AG04450 (cell line): ENCODE measurements at regions not wholly inside any gene's neighbourhood (a gene's known extent, or its start where the extent isn't known, plus 50 kb on each side); places are given as distances from the start of the nearest gene placed in this dataset.

Experiments
- CTCF ChIA-PET: fragments of 300-600, 350-600 bp; formaldehyde crosslinking; extraction: SDS; loops from one replicate; lab custom pipeline; 2022; ENCODE audit warnings: antibody characterized with exemption, inconsistent platforms; lab: Charles Lee
- POLR2A ChIA-PET: fragments of 350-600 bp; formaldehyde crosslinking; extraction: SDS; loops from one replicate; lab custom pipeline; 2021; ENCODE audit warnings: antibody characterized with exemption, inconsistent platforms; lab: Yijun Ruan, JAX
- DNase-seq: peaks from one replicate; pipeline ENCODE4 v3.0.0-alpha.2; 2011; ENCODE audit warnings: low read depth, low spot score
- H3K27ac ChIP-seq: one replicate; pipeline ENCODE4 v1.5.1; 2012; ENCODE audit warnings: low read depth, low read length, control low read depth
- H3K27me3 ChIP-seq: one replicate; pipeline ENCODE4 v1.6.0; 2012; ENCODE audit warnings: low read length; ENCODE audit not compliant: control insufficient read depth, insufficient read depth
- H3K4me3 ChIP-seq: 2 replicates; pipeline ENCODE4 v1.5.1; 2011; ENCODE audit warnings: mild to moderate bottlenecking, low read depth, low read length, control low read depth
- H3K9me3 ChIP-seq: 2 replicates; pipeline ENCODE4 v1.5.1; 2012; ENCODE audit warnings: low read length; ENCODE audit not compliant: control insufficient read depth, insufficient read depth
- TF ChIP-seq, protein P1 (sequence below): IDR thresholded peaks from 2 replicates; pipeline ENCODE4 v1.5.1; 2011; ENCODE audit warnings: low read depth, low read length, control low read depth, inconsistent platforms

DNA sequence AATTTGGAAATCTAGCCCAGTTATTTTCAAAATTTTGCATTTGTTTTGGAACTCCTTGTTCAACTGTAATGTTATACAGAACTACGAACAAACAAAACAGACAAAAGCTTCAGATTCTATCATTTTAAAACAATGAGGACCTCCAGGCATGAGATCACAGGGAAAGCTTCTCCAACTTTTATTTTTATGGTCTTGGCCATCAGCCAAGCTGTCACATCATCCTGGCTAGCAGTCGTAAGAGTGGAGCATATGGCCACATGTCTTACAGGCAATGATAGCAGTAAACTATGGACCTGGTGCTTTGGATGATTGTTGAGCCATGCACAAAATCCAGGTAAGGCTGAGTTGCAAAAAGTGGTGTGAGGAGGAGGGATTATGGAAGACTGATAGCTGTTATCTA lies 299.6 kb downstream of the LMX1A start:
- TF ChIP-seq, protein P1, sequence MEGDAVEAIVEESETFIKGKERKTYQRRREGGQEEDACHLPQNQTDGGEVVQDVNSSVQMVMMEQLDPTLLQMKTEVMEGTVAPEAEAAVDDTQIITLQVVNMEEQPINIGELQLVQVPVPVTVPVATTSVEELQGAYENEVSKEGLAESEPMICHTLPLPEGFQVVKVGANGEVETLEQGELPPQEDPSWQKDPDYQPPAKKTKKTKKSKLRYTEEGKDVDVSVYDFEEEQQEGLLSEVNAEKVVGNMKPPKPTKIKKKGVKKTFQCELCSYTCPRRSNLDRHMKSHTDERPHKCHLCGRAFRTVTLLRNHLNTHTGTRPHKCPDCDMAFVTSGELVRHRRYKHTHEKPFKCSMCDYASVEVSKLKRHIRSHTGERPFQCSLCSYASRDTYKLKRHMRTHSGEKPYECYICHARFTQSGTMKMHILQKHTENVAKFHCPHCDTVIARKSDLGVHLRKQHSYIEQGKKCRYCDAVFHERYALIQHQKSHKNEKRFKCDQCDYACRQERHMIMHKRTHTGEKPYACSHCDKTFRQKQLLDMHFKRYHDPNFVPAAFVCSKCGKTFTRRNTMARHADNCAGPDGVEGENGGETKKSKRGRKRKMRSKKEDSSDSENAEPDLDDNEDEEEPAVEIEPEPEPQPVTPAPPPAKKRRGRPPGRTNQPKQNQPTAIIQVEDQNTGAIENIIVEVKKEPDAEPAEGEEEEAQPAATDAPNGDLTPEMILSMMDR, result no peak
- Histone ChIP-seq H3K27me3 (no peaks in the 10 kb centered on the region), H3K9me3 (no peaks in the 10 kb centered on the region), H3K4me3 (no peak overlapping the region), H3K27ac (no peak overlapping the region)
- ChIA-PET CTCF (no interaction called here), POLR2A (no interaction called here)
- DNase-seq, result no peak

DNA sequence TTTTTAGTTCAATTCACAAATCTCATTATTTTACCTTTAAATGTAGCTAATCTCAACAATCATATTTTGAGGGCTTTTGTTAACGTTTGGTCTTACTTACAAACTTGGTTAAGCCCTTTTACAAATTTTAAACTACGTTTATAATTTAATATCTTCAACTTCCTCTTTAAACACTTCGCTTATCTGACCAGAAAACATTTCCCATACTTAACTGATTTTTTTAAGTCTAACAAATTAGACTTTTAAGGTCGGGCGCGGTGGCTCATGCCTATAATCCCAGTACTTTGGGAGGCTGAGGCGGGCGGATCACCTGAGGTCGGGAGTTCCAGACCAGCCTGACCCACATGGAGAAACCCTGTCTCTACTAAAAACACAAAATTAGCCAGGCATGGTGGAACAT lies 300.9 kb downstream of the LMX1A start:
- no peaks in the 10 kb centered on the region for H3K27me3 ChIP-seq
- POLR2A ChIA-PET, result no interaction called here
- H3K27ac ChIP-seq, result no peak overlapping the region
- no peak for DNase-seq
- H3K4me3 ChIP-seq, result no peak overlapping the region
- CTCF ChIA-PET, result no interaction called here
- TF ChIP-seq, protein P1, result no peak
- no peaks in the 10 kb centered on the region for H3K9me3 ChIP-seq

DNA sequence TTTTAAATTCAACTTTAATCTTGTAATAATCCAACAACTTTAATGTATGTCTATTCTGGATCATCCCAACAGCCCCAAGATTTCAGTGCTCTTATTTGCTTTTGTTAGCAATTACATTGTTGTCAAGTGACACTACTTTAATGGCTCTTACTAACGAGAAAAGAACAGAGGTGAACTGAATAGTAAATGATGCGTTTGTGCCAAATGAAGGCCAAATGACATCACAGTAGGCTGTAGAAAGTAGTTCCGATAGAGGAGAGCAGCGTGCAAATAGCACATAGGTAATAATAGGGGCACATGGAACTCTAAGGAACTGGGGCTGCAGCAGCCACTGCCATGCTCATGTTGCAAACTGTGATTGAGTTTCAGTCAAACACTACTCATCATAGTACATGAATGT lies 301.9 kb downstream of the LMX1A start:
- Histone ChIP-seq H3K27ac (no peak overlapping the region), H3K9me3 (no peaks in the 10 kb centered on the region), H3K27me3 (no peaks in the 10 kb centered on the region), H3K4me3 (no peak overlapping the region)
- DNase-seq, result no peak
- POLR2A ChIA-PET, result no interaction called here
- CTCF ChIA-PET, result no interaction called here
- TF ChIP-seq, protein P1, result no peak

DNA sequence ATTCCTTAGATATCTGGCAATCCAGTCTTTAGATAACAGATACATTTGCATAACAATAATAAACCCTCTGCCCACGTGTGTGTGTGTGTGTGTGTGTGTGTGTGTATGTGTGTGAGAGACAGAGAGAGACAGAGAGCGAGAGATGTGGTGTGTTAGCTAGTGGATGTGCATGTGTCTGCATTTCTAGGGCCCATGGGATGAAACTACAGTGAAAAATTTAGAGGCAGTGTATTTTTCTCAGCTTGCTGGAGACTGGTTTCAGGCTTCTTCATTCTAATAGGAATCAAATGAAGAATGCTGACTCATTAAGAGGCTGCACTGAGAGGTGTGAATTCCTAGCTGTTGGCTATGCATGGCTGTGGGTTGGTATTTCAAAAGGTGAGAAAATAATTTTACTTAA lies 303.2 kb downstream of the LMX1A start:
- Histone ChIP-seq H3K27ac (no peak overlapping the region), H3K27me3 (no peaks in the 10 kb centered on the region), H3K9me3 (no peaks in the 10 kb centered on the region), H3K4me3 (no peak overlapping the region)
- TF ChIP-seq, protein P1, result no peak
- POLR2A ChIA-PET, result no interaction called here
- CTCF ChIA-PET, result interaction anchor here (1.9 kb wide), 1 partner anchor 20 kb away, joined by 7 read pairs; no protein-coding TSS in a partner anchor
- DNase-seq, result no peak

DNA sequence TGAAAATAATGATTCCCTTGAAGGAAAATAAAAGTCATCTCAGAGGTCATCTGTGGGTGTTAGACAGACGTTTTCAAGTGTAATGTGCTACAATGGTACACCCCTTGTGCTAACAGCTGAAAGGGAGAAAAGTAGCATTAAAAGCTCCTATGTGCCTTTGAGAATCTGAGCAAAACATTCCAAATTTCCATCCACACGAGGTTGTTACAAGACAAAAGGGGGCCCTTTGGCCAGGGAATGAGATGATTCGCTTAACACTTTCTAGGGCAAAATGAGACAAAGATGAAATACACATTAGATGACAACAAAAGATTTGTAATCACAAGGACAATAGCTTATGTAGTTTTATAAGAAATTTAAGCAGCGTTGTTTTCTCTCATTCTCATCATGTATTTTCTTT lies 303.6 kb downstream of the LMX1A start:
- H3K9me3 ChIP-seq, result no peaks in the 10 kb centered on the region
- TF ChIP-seq, protein P1, result no peak
- ChIA-PET POLR2A (no interaction called here), CTCF (interaction anchor here (1.0 to 1.9 kb wide), 2 partner anchors 20 to 21 kb away, joined by 4 to 7 read pairs; no protein-coding TSS in a partner anchor)
- DNase-seq, result no peak
- H3K27me3 ChIP-seq, result no peaks in the 10 kb centered on the region
- H3K27ac ChIP-seq, result no peak overlapping the region
- no peak overlapping the region for H3K4me3 ChIP-seq
